Activated naive CD4-positive, alpha-beta T cell treated with anti-CD3 and anti-CD28 coated beads, Interleukin-2, amount 50 U/mL, for 72 hours (primary cell): ENCODE measurements at regions not wholly inside any gene's neighbourhood (a gene's known extent, or its start where the extent isn't known, plus 50 kb on each side); places are given as distances from the start of the nearest gene placed in this dataset.

Experiments
- ATAC-seq, 2 donors: fragments of 150-1000 bp; cut with Tn5 transposase; 2 replicates each; pipeline ENCODE4 v1.10.0; 2021; ENCODE audit warnings: mild to moderate bottlenecking in 2 of 2, moderate library complexity in 2 of 2
- DNase-seq, 2 donors: peaks; one replicate each; pipeline ENCODE4 v3.0.0; 2021 to 2022; ENCODE audit warnings: low spot score in 2 of 2
- H3K27ac Mint-ChIP-seq, 2 donors: one replicate each; pipeline ENCODE4 v1.8.0; 2022; ENCODE audit warnings: mild to moderate bottlenecking in 2 of 2, mixed read lengths in 2 of 2
- H3K36me3 Mint-ChIP-seq, 2 donors: one replicate each; pipeline ENCODE4 v1.8.0; 2022; ENCODE audit warnings: mixed read lengths in 2 of 2
- H3K9me3 Mint-ChIP-seq, 2 donors: one replicate each; pipeline ENCODE4 v1.8.0; 2022; ENCODE audit warnings: mixed read lengths in 2 of 2

- H3K27ac Mint-ChIP-seq, result no peak overlapping the region
- no peak for DNase-seq
- ATAC-seq, result no peak
- H3K9me3 Mint-ChIP-seq, result peaks cover 0 to 5% of the 10 kb centered on the region in 2 donors
- H3K36me3 Mint-ChIP-seq, result no peaks in the 10 kb centered on the region
Observed at GRCh38 chr4:11118513-11118912, 310.2 kb downstream of the HS3ST1 start.

- no peaks in the 10 kb centered on the region for H3K36me3 Mint-ChIP-seq
Observed at GRCh38 chr4:11116940-11117339, 311.8 kb downstream of the HS3ST1 start.

DNA sequence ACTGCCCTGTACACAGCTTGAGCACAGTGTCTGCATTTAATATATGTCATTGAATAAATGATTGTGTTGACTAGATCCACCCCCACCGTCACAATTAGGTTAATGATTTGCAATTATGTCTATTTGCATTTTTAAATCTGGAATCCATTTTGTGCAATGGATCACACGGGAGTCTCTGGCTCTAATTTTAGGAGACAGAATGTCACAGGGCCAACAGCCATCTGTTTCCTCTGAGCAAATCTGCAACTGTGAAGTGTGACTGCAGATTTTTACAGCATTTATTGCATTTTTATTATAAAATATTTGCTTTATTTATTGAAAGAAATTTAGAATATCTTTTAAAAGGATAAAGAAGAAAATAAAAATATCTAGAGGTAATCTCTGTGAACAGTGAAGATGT lies 316.8 kb downstream of the HS3ST1 start:
- Mint-ChIP-seq H3K36me3 (no peaks in the 10 kb centered on the region), H3K9me3 (peaks cover 9 to 10% of the 10 kb centered on the region in 2 donors), H3K27ac (no peak overlapping the region)
- ATAC-seq (no peak), DNase-seq (no peak)

More at GRCh38 chr4:11116940-11117339, 311.8 kb downstream of the HS3ST1 start:
- Mint-ChIP-seq H3K27ac (no peak overlapping the region), H3K9me3 (no peaks in the 10 kb centered on the region)
- DNase-seq, result no peak
- no peak for ATAC-seq

- H3K27ac Mint-ChIP-seq, result no peak overlapping the region
- H3K36me3 Mint-ChIP-seq, result no peaks in the 10 kb centered on the region
- DNase-seq (no peak), ATAC-seq (no peak)
- H3K9me3 Mint-ChIP-seq, result peaks cover 9 to 10% of the 10 kb centered on the region in 2 donors
Observed at GRCh38 chr4:11111370-11111769, 317.3 kb downstream of the HS3ST1 start.

- Mint-ChIP-seq H3K36me3 (peaks cover 0 to 4% of the 10 kb centered on the region in 2 donors), H3K27ac (peak overlapping the region in 1 of 2 donors; percentile 70), H3K9me3 (peaks cover 9 to 10% of the 10 kb centered on the region in 2 donors)
- no peak for ATAC-seq
- DNase-seq, result no peak
Observed at GRCh38 chr4:11106759-11107158, 321.9 kb downstream of the HS3ST1 start.

- DNase-seq (no peak), ATAC-seq (peak; percentile 48 to 67)
- peaks cover 0 to 4% of the 10 kb centered on the region in 2 donors for H3K36me3 Mint-ChIP-seq
- H3K9me3 Mint-ChIP-seq, result peaks cover 6 to 10% of the 10 kb centered on the region in 2 donors
- no peak overlapping the region for H3K27ac Mint-ChIP-seq
Observed at GRCh38 chr4:11106190-11106589, 322.5 kb downstream of the HS3ST1 start.

GRCh38 chr4:11105715-11106114 lies 323.0 kb downstream of the HS3ST1 start:
- Mint-ChIP-seq H3K27ac (no peak overlapping the region), H3K9me3 (peaks cover 4 to 10% of the 10 kb centered on the region in 2 donors), H3K36me3 (peaks cover 0 to 4% of the 10 kb centered on the region in 2 donors)
- DNase-seq (no peak), ATAC-seq (peak in 1 of 2 donors; percentile 35)

GRCh38 chr4:11098461-11098860 lies 330.2 kb downstream of the HS3ST1 start:
- Mint-ChIP-seq H3K36me3 (peaks cover 0 to 4% of the 10 kb centered on the region in 2 donors), H3K27ac (no peak overlapping the region), H3K9me3 (no peaks in the 10 kb centered on the region)
- no peak for DNase-seq
- no peak for ATAC-seq

DNA sequence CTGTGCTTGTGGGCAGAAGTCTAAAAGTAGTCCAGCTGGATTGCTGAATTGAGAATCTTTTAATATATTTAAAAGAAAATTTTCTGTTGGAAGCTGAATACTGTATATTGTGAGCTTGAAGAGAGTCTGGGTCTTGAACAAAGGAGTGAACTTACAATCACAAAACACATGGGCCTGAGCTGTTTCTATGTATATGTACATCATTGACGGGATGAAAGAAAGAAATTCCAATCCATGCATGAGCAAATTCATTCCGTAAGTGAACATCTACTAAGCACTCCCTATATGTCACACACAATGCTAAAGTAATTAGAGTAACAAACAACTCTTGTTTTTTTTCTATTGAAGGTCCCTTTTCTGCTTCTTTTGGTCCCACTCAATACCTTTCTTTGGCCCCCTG lies 331.0 kb downstream of the HS3ST1 start:
- ATAC-seq (no peak), DNase-seq (no peak)
- no peak overlapping the region for H3K27ac Mint-ChIP-seq
- no peaks in the 10 kb centered on the region for H3K9me3 Mint-ChIP-seq
- H3K36me3 Mint-ChIP-seq, result peaks cover 0 to 4% of the 10 kb centered on the region in 2 donors

DNA sequence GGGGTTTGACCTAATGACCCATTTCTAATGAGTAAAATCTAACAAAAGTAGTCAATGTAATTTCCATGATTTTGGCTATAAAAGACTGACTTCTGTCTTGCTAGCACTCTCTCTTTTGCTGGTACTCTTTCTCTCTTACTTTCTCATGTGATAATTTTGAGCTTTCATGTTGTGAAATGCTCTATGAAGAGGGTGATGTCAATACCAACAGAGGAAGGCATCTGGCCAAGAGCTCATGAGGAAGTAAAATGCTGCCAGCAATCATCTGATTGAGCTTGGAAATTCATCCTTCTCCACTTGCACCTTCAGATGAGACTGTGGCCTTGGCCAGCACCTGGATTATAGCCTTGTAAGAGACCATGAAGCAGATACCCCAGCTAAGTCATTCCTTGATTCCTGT lies 347.7 kb downstream of the HS3ST1 start:
- Mint-ChIP-seq H3K36me3 (peaks cover 0 to 5% of the 10 kb centered on the region in 2 donors), H3K27ac (no peak overlapping the region), H3K9me3 (peaks cover 11 to 13% of the 10 kb centered on the region in 2 donors)
- no peak for DNase-seq
- ATAC-seq, result no peak

- H3K27ac Mint-ChIP-seq, result no peak overlapping the region
- DNase-seq, result no peak
- ATAC-seq, result no peak
- H3K9me3 Mint-ChIP-seq, result peaks cover 11 to 13% of the 10 kb centered on the region in 2 donors
- peaks cover 0 to 5% of the 10 kb centered on the region in 2 donors for H3K36me3 Mint-ChIP-seq
Observed at GRCh38 chr4:11079171-11079570, 349.5 kb downstream of the HS3ST1 start.

DNA sequence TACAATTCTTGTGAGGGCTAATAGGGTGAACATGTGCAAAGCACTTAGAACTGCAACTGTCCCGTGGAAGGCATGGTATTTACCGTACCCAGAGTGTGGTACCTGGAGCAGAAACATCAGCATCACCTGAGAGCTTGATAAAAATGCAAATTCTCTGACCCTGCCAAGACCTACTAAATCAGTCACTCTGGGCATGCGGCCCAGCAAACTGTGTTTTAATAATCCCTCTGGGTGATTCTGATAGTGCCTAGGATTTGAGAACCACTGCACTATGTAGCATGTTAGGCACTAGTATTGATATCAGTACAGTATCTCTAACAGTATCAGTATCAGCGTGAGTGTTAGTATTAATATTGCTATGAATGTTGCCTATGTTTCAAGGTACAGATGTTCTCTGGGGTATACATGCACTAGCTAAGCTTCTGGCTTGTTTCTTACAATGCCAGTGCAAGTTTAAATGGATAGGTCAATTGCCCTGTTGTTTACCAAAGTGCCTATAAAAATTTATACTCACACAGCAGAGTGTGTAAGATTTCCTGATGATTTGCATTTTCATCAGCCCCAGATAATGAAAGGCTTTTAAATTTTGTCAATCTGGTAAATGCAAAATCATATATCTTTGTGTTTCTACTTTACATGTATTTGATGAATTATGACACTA lies 354.0 kb downstream of the HS3ST1 start:
- DNase-seq (no peak), ATAC-seq (no peak)
- H3K27ac Mint-ChIP-seq, result no peak overlapping the region
- peaks cover 0 to 4% of the 10 kb centered on the region in 2 donors for H3K9me3 Mint-ChIP-seq
- no peaks in the 10 kb centered on the region for H3K36me3 Mint-ChIP-seq

DNA sequence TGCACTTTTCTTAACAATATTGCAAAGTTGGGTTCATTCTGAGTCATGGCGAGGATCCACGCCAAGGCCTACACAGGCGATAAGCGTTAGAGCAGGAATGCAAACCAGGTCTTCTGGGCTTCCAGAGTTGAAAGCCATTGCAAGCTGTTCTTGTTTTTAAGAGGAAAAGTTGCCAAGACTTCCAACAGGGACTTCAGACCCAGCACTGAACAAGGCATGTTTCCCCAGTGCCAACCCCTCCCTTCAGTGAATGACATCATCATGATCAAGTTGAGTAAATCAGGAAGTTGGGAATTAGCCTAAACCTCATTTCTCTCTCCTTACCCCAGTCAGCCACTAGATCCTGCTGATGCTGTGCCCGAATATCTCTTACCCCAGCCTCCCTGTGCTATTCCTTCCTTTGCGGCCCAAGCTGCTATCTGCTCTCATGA lies 355.1 kb downstream of the HS3ST1 start:
- Mint-ChIP-seq H3K36me3 (no peaks in the 10 kb centered on the region), H3K27ac (no peak overlapping the region), H3K9me3 (peaks cover 0 to 2% of the 10 kb centered on the region in 2 donors)
- DNase-seq (no peak), ATAC-seq (no peak)

DNA sequence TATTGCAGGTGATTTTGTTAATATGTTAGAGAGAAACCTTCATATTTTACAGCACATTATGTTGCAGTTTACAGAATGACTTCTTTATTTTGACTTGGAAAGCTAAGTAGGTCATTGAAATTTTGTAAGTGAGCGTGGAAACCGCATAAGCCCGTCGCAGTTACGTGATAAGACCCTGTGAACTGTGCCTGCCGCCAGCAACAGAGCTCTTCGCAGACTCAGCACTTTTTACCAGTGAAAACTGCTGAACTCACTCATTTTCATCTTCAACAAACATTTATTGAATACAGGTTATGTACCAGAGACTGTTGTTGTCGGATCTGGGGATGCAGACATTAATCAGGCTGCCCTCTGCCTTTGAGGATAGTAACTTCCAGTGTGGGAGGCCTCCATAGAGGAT lies 355.7 kb downstream of the HS3ST1 start:
- Mint-ChIP-seq H3K36me3 (no peaks in the 10 kb centered on the region), H3K9me3 (no peaks in the 10 kb centered on the region), H3K27ac (no peak overlapping the region)
- ATAC-seq (no peak), DNase-seq (no peak)

GRCh38 chr4:11072463-11072862 lies 356.2 kb downstream of the HS3ST1 start:
- no peak overlapping the region for H3K27ac Mint-ChIP-seq

GRCh38 chr4:11070813-11071212 lies 357.9 kb downstream of the HS3ST1 start:
- H3K9me3 Mint-ChIP-seq, result no peaks in the 10 kb centered on the region
- no peaks in the 10 kb centered on the region for H3K36me3 Mint-ChIP-seq
- H3K27ac Mint-ChIP-seq, result no peak overlapping the region
- DNase-seq, result no peak
- no peak for ATAC-seq

More at GRCh38 chr4:11072463-11072862, 356.2 kb downstream of the HS3ST1 start:
- DNase-seq (no peak), ATAC-seq (no peak)
- Mint-ChIP-seq H3K9me3 (no peaks in the 10 kb centered on the region), H3K36me3 (no peaks in the 10 kb centered on the region)

- ATAC-seq, result no peak
- no peaks in the 10 kb centered on the region for H3K36me3 Mint-ChIP-seq
- H3K9me3 Mint-ChIP-seq, result no peaks in the 10 kb centered on the region
- DNase-seq, result no peak
- no peak overlapping the region for H3K27ac Mint-ChIP-seq
Observed at GRCh38 chr4:11069581-11070211, 359.0 kb downstream of the HS3ST1 start.

GRCh38 chr4:11069083-11069482 lies 359.6 kb downstream of the HS3ST1 start:
- H3K27ac Mint-ChIP-seq, result no peak overlapping the region
- no peak for ATAC-seq
- no peaks in the 10 kb centered on the region for H3K9me3 Mint-ChIP-seq
- H3K36me3 Mint-ChIP-seq, result no peaks in the 10 kb centered on the region
- no peak for DNase-seq
